ENCODE measurements at regions not wholly inside any gene's neighbourhood (a gene's known extent, or its start where the extent isn't known, plus 50 kb on each side); places are given as distances from the start of the nearest gene placed in this dataset.
"Not testable (repeated sequence)": the region's sequence is repeated elsewhere in the genome, so short reads cannot be mapped to it uniquely, and the experiment has no call there.

GRCh38 chr5:130868186-130868840 lies 296.7 kb downstream of the HINT1 start:
- TF ChIP-seq, protein P1, sequence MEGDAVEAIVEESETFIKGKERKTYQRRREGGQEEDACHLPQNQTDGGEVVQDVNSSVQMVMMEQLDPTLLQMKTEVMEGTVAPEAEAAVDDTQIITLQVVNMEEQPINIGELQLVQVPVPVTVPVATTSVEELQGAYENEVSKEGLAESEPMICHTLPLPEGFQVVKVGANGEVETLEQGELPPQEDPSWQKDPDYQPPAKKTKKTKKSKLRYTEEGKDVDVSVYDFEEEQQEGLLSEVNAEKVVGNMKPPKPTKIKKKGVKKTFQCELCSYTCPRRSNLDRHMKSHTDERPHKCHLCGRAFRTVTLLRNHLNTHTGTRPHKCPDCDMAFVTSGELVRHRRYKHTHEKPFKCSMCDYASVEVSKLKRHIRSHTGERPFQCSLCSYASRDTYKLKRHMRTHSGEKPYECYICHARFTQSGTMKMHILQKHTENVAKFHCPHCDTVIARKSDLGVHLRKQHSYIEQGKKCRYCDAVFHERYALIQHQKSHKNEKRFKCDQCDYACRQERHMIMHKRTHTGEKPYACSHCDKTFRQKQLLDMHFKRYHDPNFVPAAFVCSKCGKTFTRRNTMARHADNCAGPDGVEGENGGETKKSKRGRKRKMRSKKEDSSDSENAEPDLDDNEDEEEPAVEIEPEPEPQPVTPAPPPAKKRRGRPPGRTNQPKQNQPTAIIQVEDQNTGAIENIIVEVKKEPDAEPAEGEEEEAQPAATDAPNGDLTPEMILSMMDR (IDR thresholded peaks at IDR 0.05): no peak
- DNase-seq (ENCODE audit: low spot score) (no peak), ATAC-seq (ENCODE audit: low FRiP score) (no peak)

GRCh38 chr5:130845049-130845765 lies 319.8 kb downstream of the HINT1 start:
- ATAC-seq (ENCODE audit: low FRiP score) (no peak), DNase-seq (ENCODE audit: low spot score) (no peak)
- TF ChIP-seq, protein P1 (IDR thresholded peaks at IDR 0.05): no peak

- ATAC-seq (ENCODE audit: low FRiP score): no peak
- no peak for DNase-seq (ENCODE audit: low spot score)
- TF ChIP-seq, protein P1 (IDR thresholded peaks at IDR 0.05): no peak
Measured at GRCh38 chr5:130836729-130837649, 328.1 kb downstream of the HINT1 start.

DNA sequence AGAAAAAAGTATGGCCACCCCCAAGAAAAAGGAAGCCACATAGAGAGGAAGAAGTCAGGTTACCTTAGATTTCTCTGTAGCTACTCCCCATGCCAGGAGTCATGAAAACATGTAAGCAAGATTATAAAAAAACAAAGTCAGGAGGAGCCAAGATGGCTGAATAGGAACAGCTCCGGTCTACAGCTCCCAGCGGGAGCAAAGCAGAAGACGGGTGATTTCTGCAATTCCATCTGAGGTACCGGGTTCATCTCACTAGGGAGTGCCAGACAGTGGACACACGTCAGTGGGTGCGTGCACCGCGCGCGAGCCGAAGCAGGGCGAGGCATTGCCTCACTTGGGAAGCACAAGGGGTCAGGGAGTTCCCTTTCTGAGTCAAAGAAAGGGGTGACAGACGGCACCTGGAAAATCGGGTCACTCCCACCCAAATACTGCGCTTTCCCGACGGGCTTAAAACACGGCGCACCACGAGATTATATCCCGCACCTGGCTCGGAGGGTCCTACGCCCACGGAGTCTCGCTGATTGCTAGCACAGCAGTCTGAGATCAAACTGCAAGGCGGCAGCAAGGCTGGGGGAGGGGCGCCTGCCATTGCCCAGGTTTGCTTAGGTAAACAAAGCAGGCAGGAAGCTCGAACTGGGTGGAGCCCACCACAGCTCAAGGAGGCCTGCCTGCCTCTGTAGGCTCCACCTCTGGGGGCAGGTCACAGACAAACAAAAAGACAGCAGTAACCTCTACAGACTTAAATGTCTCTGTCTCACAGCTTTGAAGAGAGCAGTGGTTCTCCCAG lies 347.3 kb downstream of the HINT1 start:
- not testable (repeated sequence) for ATAC-seq (ENCODE audit: low FRiP score); DNase-seq (ENCODE audit: low spot score)

DNA sequence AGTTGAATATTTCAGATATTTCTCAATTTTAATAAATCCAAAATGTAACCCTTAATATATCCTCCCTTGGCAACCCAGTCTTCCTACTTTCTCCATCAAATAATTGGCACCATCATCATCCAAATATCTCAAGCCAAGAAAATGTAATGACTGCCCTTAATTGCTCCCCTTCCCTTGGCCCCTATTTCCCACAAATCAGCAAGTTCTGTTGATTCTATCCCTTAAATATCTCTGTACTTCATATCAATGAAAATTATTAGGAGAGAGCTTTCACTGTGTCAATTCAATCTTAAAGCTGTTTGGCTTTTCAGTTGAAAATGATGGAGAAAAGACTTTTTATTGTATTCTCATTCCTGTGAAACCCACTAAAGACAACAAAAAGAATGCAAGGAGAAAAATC lies 349.8 kb downstream of the HINT1 start:
- TF ChIP-seq, protein P1 (IDR thresholded peaks at IDR 0.05): no peak
- ATAC-seq (ENCODE audit: low FRiP score) (no peak), DNase-seq (ENCODE audit: low spot score) (no peak)

GRCh38 chr5:130808691-130809090 lies 356.4 kb downstream of the HINT1 start:
- no peak for ATAC-seq (ENCODE audit: low FRiP score)
- TF ChIP-seq, protein P1 (IDR thresholded peaks at IDR 0.05): no peak
- no peak for DNase-seq (ENCODE audit: low spot score)
